ENCODE measurements at regions not wholly inside any gene's neighbourhood (a gene's known extent, or its start where the extent isn't known, plus 50 kb on each side); places are given as distances from the start of the nearest gene placed in this dataset.

DNA sequence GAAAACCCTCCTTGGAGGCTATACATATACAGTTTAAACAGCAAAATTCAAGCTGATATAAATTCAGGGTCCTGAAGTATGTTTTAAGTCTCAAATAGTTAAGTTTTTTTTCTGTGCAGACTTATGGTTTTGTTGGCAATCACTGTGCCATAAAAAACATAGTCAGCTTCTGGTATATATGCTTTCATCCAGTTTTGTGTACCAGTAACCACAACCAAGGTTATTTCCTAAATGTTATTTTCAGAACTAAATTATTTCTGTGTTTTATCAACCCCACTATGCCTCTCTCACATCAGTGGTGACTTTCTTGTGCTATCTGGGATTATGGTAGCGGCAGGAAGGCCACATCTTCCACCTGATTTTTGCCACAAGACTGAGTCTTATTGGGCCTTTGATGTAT is 107.7 kb upstream of the SMARCA2 start:
- ChIA-PET POLR2A (no interaction called here), CTCF (ENCODE audit: unreplicated experiment) (no interaction called here)
- TF ChIP-seq, protein P1, sequence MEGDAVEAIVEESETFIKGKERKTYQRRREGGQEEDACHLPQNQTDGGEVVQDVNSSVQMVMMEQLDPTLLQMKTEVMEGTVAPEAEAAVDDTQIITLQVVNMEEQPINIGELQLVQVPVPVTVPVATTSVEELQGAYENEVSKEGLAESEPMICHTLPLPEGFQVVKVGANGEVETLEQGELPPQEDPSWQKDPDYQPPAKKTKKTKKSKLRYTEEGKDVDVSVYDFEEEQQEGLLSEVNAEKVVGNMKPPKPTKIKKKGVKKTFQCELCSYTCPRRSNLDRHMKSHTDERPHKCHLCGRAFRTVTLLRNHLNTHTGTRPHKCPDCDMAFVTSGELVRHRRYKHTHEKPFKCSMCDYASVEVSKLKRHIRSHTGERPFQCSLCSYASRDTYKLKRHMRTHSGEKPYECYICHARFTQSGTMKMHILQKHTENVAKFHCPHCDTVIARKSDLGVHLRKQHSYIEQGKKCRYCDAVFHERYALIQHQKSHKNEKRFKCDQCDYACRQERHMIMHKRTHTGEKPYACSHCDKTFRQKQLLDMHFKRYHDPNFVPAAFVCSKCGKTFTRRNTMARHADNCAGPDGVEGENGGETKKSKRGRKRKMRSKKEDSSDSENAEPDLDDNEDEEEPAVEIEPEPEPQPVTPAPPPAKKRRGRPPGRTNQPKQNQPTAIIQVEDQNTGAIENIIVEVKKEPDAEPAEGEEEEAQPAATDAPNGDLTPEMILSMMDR (conservative IDR thresholded peaks at IDR 0.05; ENCODE audit: low read length), result no peak
- TF ChIP-seq EZH2phosphoT487 (IDR thresholded peaks at IDR 0.05; ENCODE audit: borderline replicate concordance, low read depth, low read length), result no peak
- H2AFZ ChIP-seq (ENCODE audit: low read length), result no peak overlapping the region
- no peak for DNase-seq (ENCODE audit: low spot score)
- H3K79me2 ChIP-seq (ENCODE audit: insufficient read depth, low read depth, low read length), result no peaks in the 10 kb centered on the region
- H3K9me2 ChIP-seq (ENCODE audit: insufficient read depth, low read length), result no peaks in the 10 kb centered on the region
- H3K4me3 ChIP-seq (ENCODE audit: low read depth, low read length, poor library complexity, severe bottlenecking), result no peak overlapping the region
- no peaks in the 10 kb centered on the region for H3K9me3 ChIP-seq (ENCODE audit: low read length)
- H3K27ac ChIP-seq (ENCODE audit: low read depth, low read length, poor library complexity, severe bottlenecking), result no peak overlapping the region
- no peaks in the 10 kb centered on the region for H4K20me1 ChIP-seq (ENCODE audit: insufficient read depth, low read length)
- BruUV-seq (replicated peaks), result no TSS peak
- H3K4me2 ChIP-seq (ENCODE audit: low read length), result no peak overlapping the region
- peaks cover 5% of the 10 kb centered on the region for H3K4me1 ChIP-seq (ENCODE audit: insufficient read depth, low read length, poor library complexity, severe bottlenecking)
- intact Hi-C loops (cut with micrococcal nuclease; ENCODE audit: unreplicated experiment), result no loop called here
- H3K36me3 ChIP-seq (ENCODE audit: insufficient read depth, low read length), result no peaks in the 10 kb centered on the region

DNA sequence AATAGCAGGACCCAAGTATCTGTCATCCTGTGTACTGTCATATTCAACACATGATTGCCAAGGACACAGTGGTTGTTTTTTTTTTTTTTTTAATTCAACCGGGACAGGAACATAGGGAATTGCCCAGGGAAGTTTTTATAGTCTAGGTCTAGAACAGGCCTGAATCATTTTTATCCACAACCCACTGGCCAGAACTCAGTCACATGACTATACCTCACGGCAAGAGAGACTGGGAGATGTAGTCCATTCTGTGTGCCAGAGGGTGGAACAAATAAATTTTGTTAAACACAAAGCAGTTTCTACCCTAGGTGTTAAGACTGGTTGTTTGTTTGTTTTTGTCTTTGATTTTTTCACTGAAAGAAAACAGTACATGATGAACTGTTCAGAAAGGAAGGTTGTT is 105.8 kb upstream of the SMARCA2 start:
- peaks cover 5% of the 10 kb centered on the region for H3K4me1 ChIP-seq (ENCODE audit: insufficient read depth, low read length, poor library complexity, severe bottlenecking)
- POLR2A ChIA-PET, result no interaction called here
- BruUV-seq (replicated peaks), result no TSS peak
- no peak overlapping the region for H3K27ac ChIP-seq (ENCODE audit: low read depth, low read length, poor library complexity, severe bottlenecking)
- H2AFZ ChIP-seq (ENCODE audit: low read length), result no peak overlapping the region
- no peaks in the 10 kb centered on the region for H3K36me3 ChIP-seq (ENCODE audit: insufficient read depth, low read length)
- H4K20me1 ChIP-seq (ENCODE audit: insufficient read depth, low read length), result no peaks in the 10 kb centered on the region
- H3K9me2 ChIP-seq (ENCODE audit: insufficient read depth, low read length), result no peaks in the 10 kb centered on the region
- no peak overlapping the region for H3K4me2 ChIP-seq (ENCODE audit: low read length)
- intact Hi-C loops (cut with micrococcal nuclease; ENCODE audit: unreplicated experiment), result no loop called here
- no peak for TF ChIP-seq EZH2phosphoT487 (IDR thresholded peaks at IDR 0.05; ENCODE audit: borderline replicate concordance, low read depth, low read length)
- TF ChIP-seq, protein P1 (conservative IDR thresholded peaks at IDR 0.05; ENCODE audit: low read length), result no peak
- CTCF ChIA-PET (ENCODE audit: unreplicated experiment), result no interaction called here
- H3K9me3 ChIP-seq (ENCODE audit: low read length), result no peaks in the 10 kb centered on the region
- no peak overlapping the region for H3K4me3 ChIP-seq (ENCODE audit: low read depth, low read length, poor library complexity, severe bottlenecking)
- no peaks in the 10 kb centered on the region for H3K79me2 ChIP-seq (ENCODE audit: insufficient read depth, low read depth, low read length)
- DNase-seq (ENCODE audit: low spot score), result no peak

DNA sequence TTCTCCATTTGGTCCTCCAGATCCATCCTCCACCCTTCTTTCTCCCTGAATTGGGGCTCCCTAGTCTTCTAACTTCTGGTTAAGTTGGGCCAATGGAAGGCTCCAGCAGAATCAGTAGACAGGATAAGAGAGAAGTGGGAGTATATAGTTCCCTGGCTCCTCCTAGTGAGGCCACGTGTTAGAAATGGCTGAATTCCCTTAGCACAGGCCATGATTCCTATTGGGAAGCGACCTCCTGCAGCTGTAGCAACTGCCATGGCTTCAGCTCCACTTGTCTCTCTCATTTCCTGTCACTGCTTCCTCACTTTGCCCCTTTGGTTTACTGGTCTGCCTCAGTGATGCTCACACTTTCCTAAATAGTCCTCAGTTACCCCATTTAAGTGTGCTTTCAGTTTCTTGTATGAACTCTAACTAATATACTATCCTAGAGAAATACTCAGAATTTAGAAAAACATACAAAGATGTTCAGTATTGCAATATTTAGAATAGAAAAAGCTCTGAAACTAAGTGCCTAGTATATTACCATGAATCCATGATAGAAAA is 104.8 kb upstream of the SMARCA2 start:
- DNase-seq (ENCODE audit: low spot score), result no peak
- intact Hi-C loops (cut with micrococcal nuclease; ENCODE audit: unreplicated experiment), result no loop called here

More for the DNA sequence above, 104.8 kb upstream of the SMARCA2 start:
- no peaks in the 10 kb centered on the region for H3K9me3 ChIP-seq (ENCODE audit: low read length)
- no peak overlapping the region for H3K4me2 ChIP-seq (ENCODE audit: low read length)
- no peaks in the 10 kb centered on the region for H4K20me1 ChIP-seq (ENCODE audit: insufficient read depth, low read length)
- no peak overlapping the region for H2AFZ ChIP-seq (ENCODE audit: low read length)
- H3K79me2 ChIP-seq (ENCODE audit: insufficient read depth, low read depth, low read length), result no peaks in the 10 kb centered on the region
- BruUV-seq (replicated peaks), result no TSS peak
- no peaks in the 10 kb centered on the region for H3K9me2 ChIP-seq (ENCODE audit: insufficient read depth, low read length)
- POLR2A ChIA-PET, result interaction anchor here (0.7 kb wide), 1 partner anchor 37 kb away, joined by 7 read pairs; no protein-coding TSS in a partner anchor
- CTCF ChIA-PET (ENCODE audit: unreplicated experiment), result no interaction called here
- H3K4me3 ChIP-seq (ENCODE audit: low read depth, low read length, poor library complexity, severe bottlenecking), result no peak overlapping the region
- TF ChIP-seq, protein P1 (conservative IDR thresholded peaks at IDR 0.05; ENCODE audit: low read length), result no peak
- TF ChIP-seq EZH2phosphoT487 (IDR thresholded peaks at IDR 0.05; ENCODE audit: borderline replicate concordance, low read depth, low read length), result no peak
- no peak overlapping the region for H3K27ac ChIP-seq (ENCODE audit: low read depth, low read length, poor library complexity, severe bottlenecking)
- no peaks in the 10 kb centered on the region for H3K36me3 ChIP-seq (ENCODE audit: insufficient read depth, low read length)
- H3K4me1 ChIP-seq (ENCODE audit: insufficient read depth, low read length, poor library complexity, severe bottlenecking), result peaks cover 5% of the 10 kb centered on the region

Data from OCI-LY7 (cell line).